HCT116 (cell line): ENCODE measurements at regions not wholly inside any gene's neighbourhood (a gene's known extent, or its start where the extent isn't known, plus 50 kb on each side); places are given as distances from the start of the nearest gene placed in this dataset.

Experiments
- ATAC-seq: fragments of 200-7000 bp; cut with Tn5 transposase; 2 replicates; pipeline ENCODE4 v1.9.1; 2020; ENCODE audit warnings: mild to moderate bottlenecking, moderate library complexity
- BruUV-seq: library from RNA; stranded (reverse); fragments of 400-500 nt; replicated peaks from 2 replicates; lab custom pipeline; 2021; lab: Mats Ljungman, UMichigan
- CTCF ChIA-PET: fragments of 300-600 bp; sonication (Branson Sonifier 250); formaldehyde crosslinking; loops from one replicate; lab custom pipeline; 2021; ENCODE audit warnings: antibody characterized with exemption; lab: Charles Lee
- POLR2A ChIA-PET: fragments of 300-600, 350-600 bp; sonication (Branson Sonifier 250); formaldehyde crosslinking; loops from one replicate; lab custom pipeline; 2021; ENCODE audit warnings: antibody characterized with exemption; lab: Charles Lee
- RAD21 ChIA-PET, 2 experiments: fragments of 300-600 bp; sonication (Branson Sonifier 250); formaldehyde crosslinking; loops; one replicate each; lab custom pipeline; 2023; ENCODE audit warnings: low total read pairs in 2 of 2; ENCODE audit not compliant: uncharacterized antibody in 2 of 2, unreplicated experiment in 2 of 2, low non-redundant PET in 1 of 2; lab: Charles Lee
- DNase-seq: peaks from one replicate; pipeline ENCODE4 v3.0.0-alpha.2; 2010; ENCODE audit warnings: low read depth, low spot score
- H2AFZ ChIP-seq: fragments of 200-600 bp; shearing (Covaris generic), sonication (generic); 2 replicates; pipeline ENCODE4 v1.6.1; 2017; ENCODE audit warnings: low read depth, mixed run types, mixed read lengths, antibody characterized with exemption, low read length; ENCODE audit not compliant: poor library complexity, severe bottlenecking
- H3K27ac ChIP-seq: 2 replicates; pipeline ENCODE4 v1.5.1; 2012; ENCODE audit warnings: low read depth, low read length
- H3K27me3 ChIP-seq: fragments of 200-600 bp; sonication (generic); 2 replicates; pipeline ENCODE4 v1.6.1; 2016; ENCODE audit warnings: mixed run types, low read length, mixed read lengths; ENCODE audit not compliant: insufficient read depth
- H3K36me3 ChIP-seq, 2 experiments: fragments of 200-500 bp in 1 of 2; fragments of 200-600 bp in 1 of 2; sonication (Bioruptor generic) in 1 of 2; sonication (generic) in 1 of 2; 2 replicates each; pipeline versions ENCODE4 v1.5.1 to v1.6.1; 2014 to 2016; ENCODE audit warnings: low read length in 2 of 2, inconsistent platforms in 1 of 2, mixed read lengths in 1 of 2, mixed run types in 1 of 2; ENCODE audit not compliant: insufficient read depth in 2 of 2, control insufficient read depth in 1 of 2
- H3K4me1 ChIP-seq, 2 experiments: fragments of 200-600 bp in 1 of 2; sonication (generic) in 1 of 2; 2 replicates each; pipeline versions ENCODE4 v1.5.1 to v1.6.1; 2012 to 2017; ENCODE audit warnings: low read length in 2 of 2, inconsistent platforms in 1 of 2, mild to moderate bottlenecking in 1 of 2, mixed read lengths in 1 of 2, mixed run types in 1 of 2, moderate library complexity in 1 of 2; ENCODE audit not compliant: insufficient read depth in 2 of 2, control insufficient read depth in 1 of 2
- H3K4me2 ChIP-seq: fragments of 200-600 bp; sonication (generic); 2 replicates; pipeline ENCODE4 v1.6.1; 2017; ENCODE audit warnings: mixed run types, low read length, mixed read lengths
- H3K4me3 ChIP-seq, 2 experiments: fragments of 200-600 bp in 1 of 2; sonication (generic) in 1 of 2; replicated peaks in 1 of 2; 2 replicates each; pipeline ENCODE4 v1.5.1; 2011 to 2016; ENCODE audit warnings: low read length in 2 of 2, control low read depth in 1 of 2, low read depth in 1 of 2, mild to moderate bottlenecking in 1 of 2, mixed read lengths in 1 of 2, mixed run types in 1 of 2
- H3K79me2 ChIP-seq: fragments of 200-600 bp; sonication (generic); 2 replicates; pipeline ENCODE4 v1.6.1; 2017; ENCODE audit warnings: mild to moderate bottlenecking, mixed run types, low read length, moderate library complexity, mixed read lengths; ENCODE audit not compliant: insufficient read depth
- H3K9ac ChIP-seq: fragments of 200-600 bp; sonication (generic); 2 replicates; pipeline ENCODE4 v1.6.1; 2016; ENCODE audit warnings: low read length, mixed read lengths
- H3K9me2 ChIP-seq: fragments of 200-600 bp; sonication (generic), shearing (Covaris generic); 2 replicates; pipeline ENCODE4 v1.6.1; 2017; ENCODE audit warnings: mixed run types, mild to moderate bottlenecking, moderate library complexity; ENCODE audit not compliant: insufficient read depth
- H3K9me3 ChIP-seq, 2 experiments: fragments of 200-500 bp in 1 of 2; fragments of 200-600 bp in 1 of 2; sonication (Bioruptor generic) in 1 of 2; sonication (generic) in 1 of 2; 2 replicates each; pipeline ENCODE4 v1.6.1; 2014 to 2017; ENCODE audit warnings: low read length in 2 of 2, mixed read lengths in 2 of 2, inconsistent platforms in 1 of 2, low read depth in 1 of 2, mild to moderate bottlenecking in 1 of 2, mixed run types in 1 of 2, moderate library complexity in 1 of 2; ENCODE audit not compliant: control insufficient read depth in 1 of 2, insufficient read depth in 1 of 2
- H4K20me1 ChIP-seq: fragments of 200-600 bp; sonication (generic), shearing (Covaris generic); 2 replicates; pipeline ENCODE4 v1.6.1; 2017; ENCODE audit warnings: mixed run types, mild to moderate bottlenecking, moderate library complexity; ENCODE audit not compliant: insufficient read depth
- EZH2 ChIP-seq: fragments of 200-600 bp; sonication (generic); IDR thresholded peaks from 2 replicates; pipeline ENCODE4 v1.6.1; 2017; ENCODE audit warnings: antibody characterized with exemption, mixed run types
- EZH2phosphoT487 ChIP-seq: fragments of 200-600 bp; IDR thresholded peaks from 2 replicates; pipeline ENCODE4 v1.6.1; 2018; ENCODE audit warnings: antibody characterized with exemption, borderline replicate concordance
- MAX ChIP-seq: IDR thresholded peaks from 2 replicates; pipeline ENCODE4 v1.6.1; 2012
- POLR2AphosphoS5 ChIP-seq: IDR thresholded peaks from 2 replicates; pipeline ENCODE4 v1.6.1; 2011; ENCODE audit warnings: mild to moderate bottlenecking, low read depth, low read length, moderate library complexity
- RAD21 ChIP-seq: IDR thresholded peaks from 2 replicates; pipeline ENCODE4 v1.6.1; 2012; ENCODE audit warnings: low read depth, mild to moderate bottlenecking
- REST ChIP-seq: IDR thresholded peaks from 2 replicates; pipeline ENCODE4 v1.6.1; 2012; ENCODE audit warnings: low read depth
- SIN3A ChIP-seq: IDR thresholded peaks from 2 replicates; pipeline ENCODE4 v1.6.1; 2012; ENCODE audit warnings: low read depth
- TCF7L2 ChIP-seq: IDR thresholded peaks from 2 replicates; pipeline ENCODE4 v1.7.0; 2011; ENCODE audit warnings: borderline replicate concordance, inconsistent platforms; ENCODE audit not compliant: insufficient read depth, insufficient read length; ENCODE audit errors: extremely low read depth
- YY1 ChIP-seq: IDR thresholded peaks from 2 replicates; pipeline ENCODE4 v1.6.1; 2011; ENCODE audit warnings: low read length, low read depth, moderate library complexity, mild to moderate bottlenecking; ENCODE audit not compliant: insufficient replicate concordance; ENCODE audit errors: extremely low read depth
- ZNF274 ChIP-seq: fragments of 200-500 bp; sonication (Bioruptor generic); IDR thresholded peaks from 2 replicates; pipeline ENCODE4 v1.6.1; 2014; ENCODE audit warnings: mild to moderate bottlenecking, low read depth, low read length, inconsistent platforms
- intact Hi-C: fragments of 100-400 bp; cut with micrococcal nuclease; formaldehyde crosslinking; loops from 2 replicates; pipeline ENCODE4 v1.10.0; 2022
- TF ChIP-seq, protein P1 (sequence below): IDR thresholded peaks from 2 replicates; pipeline ENCODE4 v1.6.1; 2011; ENCODE audit warnings: mild to moderate bottlenecking, low read length, moderate library complexity; ENCODE audit not compliant: insufficient replicate concordance; ENCODE audit errors: extremely low read depth

DNA sequence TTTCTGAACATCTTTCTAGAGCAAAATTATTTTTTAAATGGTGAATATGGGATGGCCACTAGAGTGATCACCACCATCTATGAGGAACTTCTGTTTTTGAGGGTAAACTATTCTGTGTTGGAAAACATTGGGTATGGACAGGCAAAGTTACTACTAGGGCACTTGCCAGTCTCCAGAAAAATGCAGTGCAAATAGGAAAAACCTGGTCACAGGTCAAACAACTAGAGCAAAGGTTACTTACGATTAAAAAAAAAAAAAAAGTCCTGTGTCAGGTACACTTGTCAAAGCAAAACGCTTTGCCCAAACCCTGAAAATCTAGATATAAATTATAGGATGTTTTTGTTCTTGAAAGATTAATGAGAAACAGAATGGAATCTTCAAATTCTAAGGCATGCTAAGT is 66.2 kb downstream of the SLITRK1 start:
- H3K4me3 ChIP-seq, result no peak overlapping the region
- H3K9ac ChIP-seq, result no peak overlapping the region
- H3K36me3 ChIP-seq, result no peaks in the 10 kb centered on the region
- POLR2A ChIA-PET, result no interaction called here
- H3K9me3 ChIP-seq, result no peaks in the 10 kb centered on the region; a peak in 1 of 4 replicates
- H3K4me2 ChIP-seq, result no peak overlapping the region
- no peaks in the 10 kb centered on the region for H3K4me1 ChIP-seq
- no peaks in the 10 kb centered on the region for H3K27me3 ChIP-seq
- CTCF ChIA-PET, result no interaction called here
- TF ChIP-seq POLR2AphosphoS5 (no peak), MAX (no peak), RAD21 (no peak), EZH2 (no peak), YY1 (no peak), EZH2phosphoT487 (no peak)
- TF ChIP-seq, protein P1, sequence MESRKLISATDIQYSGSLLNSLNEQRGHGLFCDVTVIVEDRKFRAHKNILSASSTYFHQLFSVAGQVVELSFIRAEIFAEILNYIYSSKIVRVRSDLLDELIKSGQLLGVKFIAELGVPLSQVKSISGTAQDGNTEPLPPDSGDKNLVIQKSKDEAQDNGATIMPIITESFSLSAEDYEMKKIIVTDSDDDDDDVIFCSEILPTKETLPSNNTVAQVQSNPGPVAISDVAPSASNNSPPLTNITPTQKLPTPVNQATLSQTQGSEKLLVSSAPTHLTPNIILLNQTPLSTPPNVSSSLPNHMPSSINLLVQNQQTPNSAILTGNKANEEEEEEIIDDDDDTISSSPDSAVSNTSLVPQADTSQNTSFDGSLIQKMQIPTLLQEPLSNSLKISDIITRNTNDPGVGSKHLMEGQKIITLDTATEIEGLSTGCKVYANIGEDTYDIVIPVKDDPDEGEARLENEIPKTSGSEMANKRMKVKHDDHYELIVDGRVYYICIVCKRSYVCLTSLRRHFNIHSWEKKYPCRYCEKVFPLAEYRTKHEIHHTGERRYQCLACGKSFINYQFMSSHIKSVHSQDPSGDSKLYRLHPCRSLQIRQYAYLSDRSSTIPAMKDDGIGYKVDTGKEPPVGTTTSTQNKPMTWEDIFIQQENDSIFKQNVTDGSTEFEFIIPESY, result no peak
- RAD21 ChIA-PET, result no interaction called here
- no peaks in the 10 kb centered on the region for H3K79me2 ChIP-seq
- H2AFZ ChIP-seq, result no peak overlapping the region
- no TSS peak for BruUV-seq
- no peaks in the 10 kb centered on the region; the same call in 1 of the 2 replicates for H3K9me2 ChIP-seq
- ATAC-seq (no peak), DNase-seq (no peak)
- intact Hi-C loops, result no loop called here
- H4K20me1 ChIP-seq, result no peaks in the 10 kb centered on the region
- no peak overlapping the region for H3K27ac ChIP-seq

- Histone ChIP-seq H3K27me3 (no peaks in the 10 kb centered on the region), H3K36me3 (no peaks in the 10 kb centered on the region), H3K4me2 (no peak overlapping the region), H3K4me3 (no peak overlapping the region), H3K9ac (no peak overlapping the region), H3K9me2 (peaks cover 3% of the 10 kb centered on the region; the same call in 1 of the 2 replicates), H3K27ac (no peak overlapping the region), H3K4me1 (no peaks in the 10 kb centered on the region), H2AFZ (no peak overlapping the region), H3K9me3 (no peaks in the 10 kb centered on the region; a peak in 1 of 4 replicates), H4K20me1 (no peaks in the 10 kb centered on the region), H3K79me2 (no peaks in the 10 kb centered on the region)
- ChIA-PET CTCF (no interaction called here), POLR2A (no interaction called here), RAD21 (no interaction called here)
- DNase-seq (no peak), ATAC-seq (no peak)
- intact Hi-C loops, result no loop called here
- no TSS peak for BruUV-seq
- TF ChIP-seq REST, result no peak
- no peak for TF ChIP-seq MAX
- TF ChIP-seq TCF7L2, result no peak
- no peak for TF ChIP-seq ZNF274
- no peak for TF ChIP-seq RAD21
- TF ChIP-seq SIN3A, result no peak
Observed at GRCh38 chr13:83815598-83815997, 66.7 kb downstream of the SLITRK1 start.
